ENCODE measurements at regions not wholly inside any gene's neighbourhood (a gene's known extent, or its start where the extent isn't known, plus 50 kb on each side); places are given as distances from the start of the nearest gene placed in this dataset.

DNA sequence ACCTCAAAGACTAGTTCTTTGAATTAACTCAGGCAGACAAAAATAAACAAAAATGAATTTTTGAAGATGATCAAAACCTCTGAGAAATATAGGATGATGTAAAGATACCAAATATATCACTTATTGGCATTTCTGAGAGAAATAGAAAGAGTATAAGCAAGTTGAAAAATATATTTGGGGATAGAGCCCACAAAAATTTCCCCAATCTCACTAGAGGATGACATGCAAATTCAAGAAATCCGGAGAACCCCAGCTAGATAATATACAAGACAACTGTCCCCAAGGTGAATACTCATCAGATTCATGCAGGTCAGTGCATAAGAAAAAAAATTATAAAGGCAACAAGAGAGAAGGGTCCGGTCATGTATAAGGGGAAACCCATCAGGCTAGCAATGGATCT lies 129.1 kb downstream of the CXXC4 start:
- TF ChIP-seq POLR2A (IDR thresholded peaks at IDR 0.05): no peak
- TF ChIP-seq, protein P1, sequence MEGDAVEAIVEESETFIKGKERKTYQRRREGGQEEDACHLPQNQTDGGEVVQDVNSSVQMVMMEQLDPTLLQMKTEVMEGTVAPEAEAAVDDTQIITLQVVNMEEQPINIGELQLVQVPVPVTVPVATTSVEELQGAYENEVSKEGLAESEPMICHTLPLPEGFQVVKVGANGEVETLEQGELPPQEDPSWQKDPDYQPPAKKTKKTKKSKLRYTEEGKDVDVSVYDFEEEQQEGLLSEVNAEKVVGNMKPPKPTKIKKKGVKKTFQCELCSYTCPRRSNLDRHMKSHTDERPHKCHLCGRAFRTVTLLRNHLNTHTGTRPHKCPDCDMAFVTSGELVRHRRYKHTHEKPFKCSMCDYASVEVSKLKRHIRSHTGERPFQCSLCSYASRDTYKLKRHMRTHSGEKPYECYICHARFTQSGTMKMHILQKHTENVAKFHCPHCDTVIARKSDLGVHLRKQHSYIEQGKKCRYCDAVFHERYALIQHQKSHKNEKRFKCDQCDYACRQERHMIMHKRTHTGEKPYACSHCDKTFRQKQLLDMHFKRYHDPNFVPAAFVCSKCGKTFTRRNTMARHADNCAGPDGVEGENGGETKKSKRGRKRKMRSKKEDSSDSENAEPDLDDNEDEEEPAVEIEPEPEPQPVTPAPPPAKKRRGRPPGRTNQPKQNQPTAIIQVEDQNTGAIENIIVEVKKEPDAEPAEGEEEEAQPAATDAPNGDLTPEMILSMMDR (IDR thresholded peaks at IDR 0.05): no peak

Measured in Peyer's patch (tissue), 4 donors.